Heart left ventricle (tissue), 16 donors: ENCODE measurements at regions not wholly inside any gene's neighbourhood (a gene's known extent, or its start where the extent isn't known, plus 50 kb on each side); places are given as distances from the start of the nearest gene placed in this dataset.

Source experiments
- ATAC-seq, 4 donors: fragments of 200-7000 bp; cut with Tn5 transposase; one replicate each; pipeline ENCODE4 v1.9.1; 2020 to 2022; ENCODE audit warnings: moderate library complexity in 4 of 4, mild to moderate bottlenecking in 3 of 4, moderate number of reproducible peaks in 1 of 4
- DNase-seq, 5 donors: peaks; one replicate each; pipeline ENCODE4 v3.0.0-alpha.2; 2020
- H3K27ac ChIP-seq, 12 donors: fragments of 200-600 bp; sonication (generic) in 4 of 12; one replicate each; pipeline versions ENCODE4 v1.5.0 to v1.8.0; 2016 to 2022; ENCODE audit warnings: mild to moderate bottlenecking in 2 of 12
- H3K27me3 ChIP-seq, 9 donors: fragments of 200-600 bp; sonication (generic) in 2 of 9; one replicate each; pipeline versions ENCODE4 v1.5.1 to v1.8.0; 2016 to 2022; ENCODE audit warnings: mild to moderate bottlenecking in 3 of 9
- H3K36me3 ChIP-seq, 9 donors: fragments of 200-600 bp; sonication (generic) in 2 of 9; one replicate each; pipeline versions ENCODE4 v1.5.0 to v1.8.0; 2018 to 2022; ENCODE audit warnings: mild to moderate bottlenecking in 2 of 9
- H3K4me1 ChIP-seq, 12 donors: fragments of 200-600 bp; sonication (generic) in 4 of 12; one replicate each; pipeline versions ENCODE4 v1.5.0 to v1.8.0; 2016 to 2022; ENCODE audit warnings: mild to moderate bottlenecking in 3 of 12
- H3K4me3 ChIP-seq, 12 donors: fragments of 200-600 bp; sonication (generic) in 4 of 12; one replicate each; pipeline versions ENCODE4 v1.5.0 to v1.8.0; 2017 to 2022; ENCODE audit warnings: mild to moderate bottlenecking in 9 of 12, moderate library complexity in 4 of 12
- H3K9me3 ChIP-seq, 12 donors: fragments of 200-600 bp; sonication (generic) in 4 of 12; one replicate each; pipeline versions ENCODE4 v1.5.0 to v1.8.0; 2016 to 2022; ENCODE audit warnings: mild to moderate bottlenecking in 1 of 12
- CTCF ChIP-seq, 12 donors: fragments of 200-600 bp; sonication (generic) in 4 of 12; IDR thresholded peaks; one replicate each; pipeline versions ENCODE4 v1.5.0 to v1.8.0; 2018 to 2022; ENCODE audit warnings: antibody characterized with exemption in 12 of 12, mild to moderate bottlenecking in 5 of 12
- POLR2A ChIP-seq, 2 donors: fragments of 450-650 bp; IDR thresholded peaks; one replicate each; pipeline ENCODE4 v1.6.1; 2017; ENCODE audit warnings: antibody characterized with exemption in 2 of 2, mild to moderate bottlenecking in 2 of 2, moderate library complexity in 2 of 2
- WGBS, 4 donors: extraction: QIAGEN DNeasy Blood & Tissue Kit in 2 of 4; methylation state at CpG; one replicate each; pipeline versions ENCODE4 v1.1.5 to v1.1.7; 2013 to 2018; 5-methylcytosine and 5-hydroxymethylcytosine counted together
- intact Hi-C, 10 donors: fragments of 100-400 bp; cut with DNase I; formaldehyde crosslinking; loops; one replicate each; pipeline versions ENCODE4 v1.11.1 to v1.14.2; 2022
- donor health status: ischemic (EF 13 %, LVEDD 7.1; RV severe dilation, severe dysfunction).
- donor health status: healthy with polysubstance abuse.
- donor health status: DM: no; HTN: yes; CAD: no.
- donor health status: DM: no; HTN: no; CAD: no.
- donor health status: ischemic (EF 25% LVEDD 6.9; RV normal size, moderate dysfunction).
- donor health status: ischemic (EF 25% LVEDD 5.7; RV mildly dilated, moderate dysfunction).
- donor health status: healthy.
- donor health status: DM: yes; HTN: yes; CAD: no.
- donor health status: ischemic (EF 35%, LVEDD 5.7; RV mildly dilated, moderate dysfunction).
- donor health status: nonischemic (EF 11% LVEDD 7.7; RV severe dilation, severe dysfunction).
- donor health status: DM: yes; HTN: yes; CAD: no.
- donor health status: PGD.
- donor health status: ischemic (EF 29% LVEDD 5.4; RV normal size, mild dysfunction).
- donor health status: nonischemic (EF 23%, LVEDD 6.1; RV moderate dilation, normal function).

- Histone ChIP-seq H3K4me3 (no peak overlapping the region), H3K27me3 (no peaks in the 10 kb centered on the region), H3K9me3 (peaks cover 0 to 18% (median 9%) of the 10 kb centered on the region in 12 donors), H3K27ac (no peak overlapping the region), H3K4me1 (no peaks in the 10 kb centered on the region), H3K36me3 (no peaks in the 10 kb centered on the region)
- TF ChIP-seq POLR2A (IDR thresholded peaks at IDR 0.05) (no peak), CTCF (IDR thresholded peaks at IDR 0.05) (no peak)
- DNase-seq = no peak
- no peak for ATAC-seq
- 71 to 80% (median 75%) methylated on average over 12 of the region's 12 CpGs for WGBS, 4 donors
- intact Hi-C loops = no loop called here
Observed at GRCh38 chr5:2105141-2105540, 222.4 kb upstream of the IRX4 start.

GRCh38 chr5:2103940-2104339, 221.2 kb upstream of the IRX4 start:
- no peak for TF ChIP-seq POLR2A (IDR thresholded peaks at IDR 0.05)
- no peak for TF ChIP-seq CTCF (IDR thresholded peaks at IDR 0.05)
- Histone ChIP-seq H3K9me3 (peaks cover 0 to 18% (median 9%) of the 10 kb centered on the region in 12 donors), H3K27ac (no peak overlapping the region), H3K27me3 (no peaks in the 10 kb centered on the region), H3K36me3 (no peaks in the 10 kb centered on the region), H3K4me3 (no peak overlapping the region), H3K4me1 (no peaks in the 10 kb centered on the region)
- WGBS, 4 donors = 72 to 91% (median 76%) methylated on average over 6 of the region's 6 CpGs
- intact Hi-C loops = no loop called here
- no peak for ATAC-seq
- DNase-seq = no peak

GRCh38 chr5:2102819-2103776, 220.4 kb upstream of the IRX4 start:
- WGBS, 4 donors = 78 to 82% (median 81%) methylated on average over 34 to 36 of the region's 36 CpGs
- Histone ChIP-seq H3K4me3 (no peak overlapping the region), H3K27me3 (no peaks in the 10 kb centered on the region), H3K9me3 (peaks cover 0 to 18% (median 9%) of the 10 kb centered on the region in 12 donors), H3K27ac (no peak overlapping the region), H3K36me3 (no peaks in the 10 kb centered on the region), H3K4me1 (no peaks in the 10 kb centered on the region)
- TF ChIP-seq CTCF (IDR thresholded peaks at IDR 0.05) (no peak), POLR2A (IDR thresholded peaks at IDR 0.05) (no peak)
- ATAC-seq (no peak), DNase-seq (no peak)
- intact Hi-C loops = no loop called here

- Histone ChIP-seq H3K4me1 (no peaks in the 10 kb centered on the region), H3K27me3 (no peaks in the 10 kb centered on the region), H3K4me3 (no peak overlapping the region), H3K27ac (no peak overlapping the region), H3K9me3 (peaks cover 0 to 10% (median 4%) of the 10 kb centered on the region in 12 donors), H3K36me3 (no peaks in the 10 kb centered on the region)
- intact Hi-C loops = no loop called here
- WGBS, 4 donors = 69 to 85% (median 77%) methylated on average over 6 of the region's 6 CpGs
- DNase-seq (no peak), ATAC-seq (no peak)
- TF ChIP-seq POLR2A (IDR thresholded peaks at IDR 0.05) (no peak), CTCF (IDR thresholded peaks at IDR 0.05) (no peak)
Observed at GRCh38 chr5:2101685-2102084, 219.0 kb upstream of the IRX4 start.
